SK-N-SH treated with all-trans-retinoic acid at 6 μM for 48 hours (cell line): ENCODE measurements at regions not wholly inside any gene's neighbourhood (a gene's known extent, or its start where the extent isn't known, plus 50 kb on each side); places are given as distances from the start of the nearest gene placed in this dataset.

ENCODE experiments used
- ATAC-seq: fragments of 200-7000 bp; cut with Tn5 transposase; 3 replicates; pipeline ENCODE4 v1.9.1; 2020; ENCODE audit warnings: mild to moderate bottlenecking, moderate library complexity
- ARNTL ChIP-seq: fragments of 450-650 bp; formaldehyde crosslinking; IDR thresholded peaks from 2 replicates; pipeline ENCODE4 v1.5.0; 2020; ENCODE audit warnings: low read depth, mild to moderate bottlenecking, moderate library complexity, borderline replicate concordance
- BACH2 ChIP-seq: fragments of 250-450 bp; sonication (Bioruptor Pico); IDR thresholded peaks from 2 replicates; pipeline ENCODE4 v1.9.0; 2021; ENCODE audit warnings: mild to moderate bottlenecking, borderline replicate concordance
- ESRRG ChIP-seq: fragments of 250-450 bp; sonication (Bioruptor Pico); IDR thresholded peaks from 2 replicates; pipeline ENCODE4 v1.6.1; 2021; ENCODE audit warnings: mild to moderate bottlenecking
- ISL1 ChIP-seq: fragments of 250-450 bp; sonication (Bioruptor Pico); IDR thresholded peaks from 2 replicates; pipeline ENCODE4 v2.1.2; 2022; ENCODE audit warnings: mild to moderate bottlenecking, moderate library complexity
- OSR1 ChIP-seq: fragments of 250-450 bp; sonication (Bioruptor Pico); IDR thresholded peaks from 2 replicates; pipeline ENCODE4 v1.8.0; 2022; ENCODE audit warnings: moderate library complexity, mild to moderate bottlenecking, inconsistent platforms
- PPARA ChIP-seq: fragments of 250-450 bp; sonication (Bioruptor Pico); IDR thresholded peaks from 2 replicates; pipeline ENCODE4 v1.5.0; 2020; ENCODE audit warnings: mild to moderate bottlenecking, borderline replicate concordance
- RARB ChIP-seq: fragments of 250-450 bp; sonication (Bioruptor Pico); IDR thresholded peaks from 2 replicates; pipeline ENCODE4 v1.8.0; 2021; ENCODE audit warnings: mild to moderate bottlenecking, moderate library complexity
- SNAI2 ChIP-seq: fragments of 250-450 bp; sonication (Bioruptor Pico); IDR thresholded peaks from 2 replicates; pipeline ENCODE4 v1.5.0; 2020; ENCODE audit warnings: mild to moderate bottlenecking, moderate library complexity
- TCF4 ChIP-seq: fragments of 250-450 bp; sonication (Bioruptor Pico); IDR thresholded peaks from 2 replicates; pipeline ENCODE4 v1.8.0; 2021; ENCODE audit warnings: mild to moderate bottlenecking, moderate library complexity, borderline replicate concordance
- TOX ChIP-seq: fragments of 250-450 bp; sonication (Bioruptor Pico); IDR thresholded peaks from 2 replicates; pipeline ENCODE4 v1.8.0; 2021; ENCODE audit warnings: mild to moderate bottlenecking, moderate library complexity, borderline replicate concordance
- ZC3H10 ChIP-seq: fragments of 250-450 bp; sonication (Bioruptor Pico); IDR thresholded peaks from 2 replicates; pipeline ENCODE4 v1.5.1; 2021; ENCODE audit warnings: mild to moderate bottlenecking, moderate library complexity
- ZFP3 ChIP-seq: fragments of 250-450 bp; sonication (Bioruptor Pico); IDR thresholded peaks from 2 replicates; pipeline ENCODE4 v1.5.0; 2020; ENCODE audit warnings: mild to moderate bottlenecking, moderate library complexity
- ZFP30 ChIP-seq: fragments of 450-650 bp; formaldehyde crosslinking; IDR thresholded peaks from 2 replicates; pipeline ENCODE4 v1.5.0; 2022; ENCODE audit warnings: mild to moderate bottlenecking, moderate library complexity
- ZNF565 ChIP-seq: fragments of 450-650 bp; formaldehyde crosslinking; conservative IDR thresholded peaks from 2 replicates; pipeline ENCODE4 v1.5.0; 2020; ENCODE audit warnings: low read depth, mild to moderate bottlenecking, moderate library complexity
- ZNF70 ChIP-seq: fragments of 450-650 bp; formaldehyde crosslinking; IDR thresholded peaks from 2 replicates; pipeline ENCODE4 v1.5.0; 2020; ENCODE audit warnings: mild to moderate bottlenecking, moderate library complexity
- TF ChIP-seq, protein P1 (sequence below): fragments of 250-450 bp; sonication (Bioruptor Pico); IDR thresholded peaks from 2 replicates; pipeline ENCODE4 v1.5.0; 2020; ENCODE audit warnings: mild to moderate bottlenecking, moderate library complexity
- TF ChIP-seq, protein P2 (sequence below): fragments of 250-450 bp; sonication (Bioruptor Pico); IDR thresholded peaks from 2 replicates; pipeline ENCODE4 v1.5.1; 2020; ENCODE audit warnings: low read depth, mild to moderate bottlenecking, moderate library complexity
- TF ChIP-seq, protein P3 (sequence below): fragments of 250-450 bp; sonication (Bioruptor Pico); IDR thresholded peaks from 2 replicates; pipeline ENCODE4 v1.8.0; 2021; ENCODE audit warnings: low read depth, mild to moderate bottlenecking, moderate library complexity, borderline replicate concordance
- TF ChIP-seq, protein P4 (sequence below): fragments of 250-450 bp; sonication (Bioruptor Pico); IDR thresholded peaks from 2 replicates; pipeline ENCODE4 v1.8.0; 2020; ENCODE audit warnings: mild to moderate bottlenecking, moderate library complexity, borderline replicate concordance

DNA sequence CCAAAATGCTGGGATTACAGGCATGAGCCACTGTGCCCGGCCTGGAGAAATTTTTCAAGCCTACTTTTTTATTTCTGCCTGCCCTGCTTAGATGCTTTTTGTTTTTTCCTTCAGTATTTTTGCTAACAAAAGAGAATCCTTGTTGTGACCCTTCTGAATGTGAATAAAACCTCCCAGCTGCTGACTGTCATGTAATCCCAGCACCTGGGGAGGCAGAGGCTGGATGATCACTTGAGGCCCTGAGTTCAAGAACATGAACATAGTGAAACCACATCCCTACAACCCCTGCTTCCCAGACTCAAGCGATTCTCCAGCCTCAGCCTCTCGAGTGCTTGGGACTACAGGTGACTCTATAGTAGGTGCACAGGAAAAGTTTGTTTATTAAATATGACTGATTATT lies 84.9 kb downstream of the SOX2 start (continued):
- TF ChIP-seq, protein P1, sequence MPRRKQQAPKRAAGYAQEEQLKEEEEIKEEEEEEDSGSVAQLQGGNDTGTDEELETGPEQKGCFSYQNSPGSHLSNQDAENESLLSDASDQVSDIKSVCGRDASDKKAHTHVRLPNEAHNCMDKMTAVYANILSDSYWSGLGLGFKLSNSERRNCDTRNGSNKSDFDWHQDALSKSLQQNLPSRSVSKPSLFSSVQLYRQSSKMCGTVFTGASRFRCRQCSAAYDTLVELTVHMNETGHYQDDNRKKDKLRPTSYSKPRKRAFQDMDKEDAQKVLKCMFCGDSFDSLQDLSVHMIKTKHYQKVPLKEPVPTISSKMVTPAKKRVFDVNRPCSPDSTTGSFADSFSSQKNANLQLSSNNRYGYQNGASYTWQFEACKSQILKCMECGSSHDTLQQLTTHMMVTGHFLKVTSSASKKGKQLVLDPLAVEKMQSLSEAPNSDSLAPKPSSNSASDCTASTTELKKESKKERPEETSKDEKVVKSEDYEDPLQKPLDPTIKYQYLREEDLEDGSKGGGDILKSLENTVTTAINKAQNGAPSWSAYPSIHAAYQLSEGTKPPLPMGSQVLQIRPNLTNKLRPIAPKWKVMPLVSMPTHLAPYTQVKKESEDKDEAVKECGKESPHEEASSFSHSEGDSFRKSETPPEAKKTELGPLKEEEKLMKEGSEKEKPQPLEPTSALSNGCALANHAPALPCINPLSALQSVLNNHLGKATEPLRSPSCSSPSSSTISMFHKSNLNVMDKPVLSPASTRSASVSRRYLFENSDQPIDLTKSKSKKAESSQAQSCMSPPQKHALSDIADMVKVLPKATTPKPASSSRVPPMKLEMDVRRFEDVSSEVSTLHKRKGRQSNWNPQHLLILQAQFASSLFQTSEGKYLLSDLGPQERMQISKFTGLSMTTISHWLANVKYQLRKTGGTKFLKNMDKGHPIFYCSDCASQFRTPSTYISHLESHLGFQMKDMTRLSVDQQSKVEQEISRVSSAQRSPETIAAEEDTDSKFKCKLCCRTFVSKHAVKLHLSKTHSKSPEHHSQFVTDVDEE, result no peak
- TF ChIP-seq ARNTL (no peak), TOX (CRISPR knock-in tag) (no peak)
- TF ChIP-seq, protein P2, sequence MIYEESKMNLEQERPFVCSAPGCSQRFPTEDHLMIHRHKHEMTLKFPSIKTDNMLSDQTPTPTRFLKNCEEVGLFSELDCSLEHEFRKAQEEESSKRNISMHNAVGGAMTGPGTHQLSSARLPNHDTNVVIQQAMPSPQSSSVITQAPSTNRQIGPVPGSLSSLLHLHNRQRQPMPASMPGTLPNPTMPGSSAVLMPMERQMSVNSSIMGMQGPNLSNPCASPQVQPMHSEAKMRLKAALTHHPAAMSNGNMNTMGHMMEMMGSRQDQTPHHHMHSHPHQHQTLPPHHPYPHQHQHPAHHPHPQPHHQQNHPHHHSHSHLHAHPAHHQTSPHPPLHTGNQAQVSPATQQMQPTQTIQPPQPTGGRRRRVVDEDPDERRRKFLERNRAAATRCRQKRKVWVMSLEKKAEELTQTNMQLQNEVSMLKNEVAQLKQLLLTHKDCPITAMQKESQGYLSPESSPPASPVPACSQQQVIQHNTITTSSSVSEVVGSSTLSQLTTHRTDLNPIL (CRISPR knock-in tag), result no peak
- TF ChIP-seq, protein P3, sequence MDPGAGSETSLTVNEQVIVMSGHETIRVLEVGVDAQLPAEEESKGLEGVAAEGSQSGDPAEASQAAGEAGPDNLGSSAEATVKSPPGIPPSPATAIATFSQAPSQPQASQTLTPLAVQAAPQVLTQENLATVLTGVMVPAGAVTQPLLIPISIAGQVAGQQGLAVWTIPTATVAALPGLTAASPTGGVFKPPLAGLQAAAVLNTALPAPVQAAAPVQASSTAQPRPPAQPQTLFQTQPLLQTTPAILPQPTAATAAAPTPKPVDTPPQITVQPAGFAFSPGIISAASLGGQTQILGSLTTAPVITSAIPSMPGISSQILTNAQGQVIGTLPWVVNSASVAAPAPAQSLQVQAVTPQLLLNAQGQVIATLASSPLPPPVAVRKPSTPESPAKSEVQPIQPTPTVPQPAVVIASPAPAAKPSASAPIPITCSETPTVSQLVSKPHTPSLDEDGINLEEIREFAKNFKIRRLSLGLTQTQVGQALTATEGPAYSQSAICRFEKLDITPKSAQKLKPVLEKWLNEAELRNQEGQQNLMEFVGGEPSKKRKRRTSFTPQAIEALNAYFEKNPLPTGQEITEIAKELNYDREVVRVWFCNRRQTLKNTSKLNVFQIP, result no peak

DNA sequence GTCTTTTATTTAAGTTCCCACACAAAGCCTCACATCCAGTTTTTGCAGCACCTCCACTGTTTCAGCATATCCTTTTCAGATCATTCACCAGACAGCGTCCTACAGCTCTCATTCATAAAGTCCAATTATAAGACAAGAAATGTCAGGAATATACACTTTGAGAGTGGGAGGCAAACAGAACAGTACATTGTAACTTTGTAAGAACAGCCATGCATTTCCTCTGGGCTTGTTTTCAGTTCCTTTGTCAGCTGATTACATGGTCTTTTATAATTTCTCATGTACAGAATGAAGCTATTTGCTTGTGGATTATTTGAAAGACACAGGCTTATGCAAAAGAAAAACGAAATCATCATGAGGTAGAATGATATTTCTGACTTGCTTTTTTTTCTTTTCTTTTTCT lies 85.7 kb downstream of the SOX2 start:
- ATAC-seq, result no peak
- TF ChIP-seq, protein P4, sequence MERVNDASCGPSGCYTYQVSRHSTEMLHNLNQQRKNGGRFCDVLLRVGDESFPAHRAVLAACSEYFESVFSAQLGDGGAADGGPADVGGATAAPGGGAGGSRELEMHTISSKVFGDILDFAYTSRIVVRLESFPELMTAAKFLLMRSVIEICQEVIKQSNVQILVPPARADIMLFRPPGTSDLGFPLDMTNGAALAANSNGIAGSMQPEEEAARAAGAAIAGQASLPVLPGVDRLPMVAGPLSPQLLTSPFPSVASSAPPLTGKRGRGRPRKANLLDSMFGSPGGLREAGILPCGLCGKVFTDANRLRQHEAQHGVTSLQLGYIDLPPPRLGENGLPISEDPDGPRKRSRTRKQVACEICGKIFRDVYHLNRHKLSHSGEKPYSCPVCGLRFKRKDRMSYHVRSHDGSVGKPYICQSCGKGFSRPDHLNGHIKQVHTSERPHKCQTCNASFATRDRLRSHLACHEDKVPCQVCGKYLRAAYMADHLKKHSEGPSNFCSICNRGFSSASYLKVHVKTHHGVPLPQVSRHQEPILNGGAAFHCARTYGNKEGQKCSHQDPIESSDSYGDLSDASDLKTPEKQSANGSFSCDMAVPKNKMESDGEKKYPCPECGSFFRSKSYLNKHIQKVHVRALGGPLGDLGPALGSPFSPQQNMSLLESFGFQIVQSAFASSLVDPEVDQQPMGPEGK, result no peak
- TF ChIP-seq ZFP30 (CRISPR knock-in tag) (no peak), ZFP3 (no peak), ZC3H10 (CRISPR knock-in tag) (no peak), ISL1 (no peak), OSR1 (no peak), PPARA (CRISPR knock-in tag) (no peak), RARB (CRISPR knock-in tag) (no peak), SNAI2 (CRISPR knock-in tag) (no peak)
- TF ChIP-seq, protein P3, result no peak
- TF ChIP-seq, protein P2 (CRISPR knock-in tag), result no peak

DNA sequence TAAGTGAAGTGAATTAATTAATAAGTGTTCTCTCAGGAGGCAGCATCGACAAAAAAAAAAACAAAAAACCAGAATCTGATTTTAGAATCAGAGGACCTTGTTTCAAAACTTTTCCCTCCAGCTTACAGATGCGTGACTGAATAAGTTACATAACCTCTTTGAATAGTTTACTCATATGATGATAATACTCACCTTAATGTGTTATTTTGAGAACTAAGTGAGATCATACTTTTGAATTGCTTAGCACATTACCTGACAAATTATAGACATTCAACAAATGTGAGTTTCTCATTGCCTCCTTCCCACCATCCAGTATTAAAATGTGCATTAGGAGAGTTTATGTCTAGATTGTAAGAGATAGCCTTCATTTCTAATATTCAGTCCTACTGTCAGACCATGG lies 94.0 kb downstream of the SOX2 start:
- TF ChIP-seq, protein P3, result no peak
- TF ChIP-seq ZNF565 (CRISPR knock-in tag) (no peak), ESRRG (CRISPR knock-in tag) (no peak), TCF4 (CRISPR knock-in tag) (no peak), TOX (CRISPR knock-in tag) (no peak), OSR1 (no peak), BACH2 (CRISPR knock-in tag) (no peak), ZNF70 (CRISPR knock-in tag) (no peak)
- TF ChIP-seq, protein P4, result no peak
- TF ChIP-seq, protein P2 (CRISPR knock-in tag), result no peak
- TF ChIP-seq, protein P1, result no peak
- no peak for ATAC-seq
